H1 (cell line): ENCODE measurements at regions not wholly inside any gene's neighbourhood (a gene's known extent, or its start where the extent isn't known, plus 50 kb on each side); places are given as distances from the start of the nearest gene placed in this dataset.
A peak's percentile ranks its signal among the peaks of the same experiment; 100 is the strongest.

Experiments used
- CBX8 ChIP-seq: fragments of 300-800, 300-1000 bp; sonication (generic); IDR thresholded peaks from 2 replicates; pipeline ENCODE4 v1.7.1; 2016; ENCODE audit warnings: low read depth, low read length, borderline replicate concordance
- CHD2 ChIP-seq: IDR thresholded peaks from 2 replicates; pipeline ENCODE4 v1.6.1; 2012; ENCODE audit warnings: low read length, improper control_type of control experiment
- CREB1 ChIP-seq: IDR thresholded peaks from 2 replicates; pipeline ENCODE4 v1.6.1; 2012; ENCODE audit warnings: inconsistent platforms
- E2F6 ChIP-seq: IDR thresholded peaks from 2 replicates; pipeline ENCODE4 v1.6.1; 2012; ENCODE audit warnings: inconsistent platforms
- EGR1 ChIP-seq: IDR thresholded peaks from 2 replicates; pipeline ENCODE4 v1.6.1; 2011; ENCODE audit warnings: low read depth, low read length, borderline replicate concordance
- EZH2 ChIP-seq: fragments of 200-600 bp; sonication (generic); IDR thresholded peaks from 2 replicates; pipeline ENCODE4 v1.7.1; 2012; ENCODE audit warnings: low read depth, mild to moderate bottlenecking, moderate library complexity, low read length, inconsistent platforms; ENCODE audit not compliant: severe bottlenecking
- GABPA ChIP-seq: IDR thresholded peaks from 2 replicates; pipeline ENCODE4 v1.6.1; 2011; ENCODE audit warnings: mild to moderate bottlenecking, low read length, moderate library complexity, borderline replicate concordance; ENCODE audit not compliant: insufficient read depth
- GTF2F1 ChIP-seq: IDR thresholded peaks from 2 replicates; pipeline ENCODE4 v1.6.1; 2012; ENCODE audit warnings: low read depth, low read length, improper control_type of control experiment, borderline replicate concordance
- HDAC2 ChIP-seq, 2 experiments: fragments of 300-600 bp in 1 of 2; sonication (generic) in 1 of 2; IDR thresholded peaks; 2 replicates each; pipeline ENCODE4 v1.6.1; 2011 to 2012; ENCODE audit warnings: low read depth in 2 of 2, low read length in 2 of 2, mild to moderate bottlenecking in 2 of 2, moderate library complexity in 2 of 2, borderline replicate concordance in 1 of 2, inconsistent platforms in 1 of 2
- KDM4A ChIP-seq: IDR thresholded peaks from one replicate; pipeline ENCODE4 v1.7.1; 2012; ENCODE audit warnings: low read depth, mild to moderate bottlenecking, moderate library complexity, low read length, inconsistent platforms; ENCODE audit not compliant: severe bottlenecking
- KDM5A ChIP-seq: fragments of 200-600 bp; IDR thresholded peaks from 2 replicates; pipeline ENCODE4 v1.7.1; 2012; ENCODE audit warnings: mild to moderate bottlenecking, low read length, inconsistent platforms, mixed read lengths
- NANOG ChIP-seq: IDR thresholded peaks from 2 replicates; pipeline ENCODE4 v1.6.1; 2011; ENCODE audit warnings: low read length, low read depth, mild to moderate bottlenecking, inconsistent platforms; ENCODE audit not compliant: insufficient read depth, poor library complexity, severe bottlenecking
- POLR2AphosphoS5 ChIP-seq: IDR thresholded peaks from 2 replicates; pipeline ENCODE4 v1.6.1; 2011; ENCODE audit warnings: low read depth, low read length
- RBBP5 ChIP-seq: IDR thresholded peaks from 2 replicates; pipeline ENCODE4 v1.7.1; 2012; ENCODE audit warnings: low read depth, mild to moderate bottlenecking, inconsistent platforms, low read length, moderate library complexity, borderline replicate concordance
- RNF2 ChIP-seq: fragments of 200-900, 300-1000 bp; sonication (generic); IDR thresholded peaks from 2 replicates; pipeline ENCODE4 v1.7.1; 2016; ENCODE audit warnings: borderline replicate concordance, low read depth, mild to moderate bottlenecking, antibody characterized with exemption, low read length; ENCODE audit not compliant: poor library complexity, severe bottlenecking; ENCODE audit errors: missing control alignments
- SIRT6 ChIP-seq: IDR thresholded peaks from one replicate; pipeline ENCODE4 v1.7.1; 2012; ENCODE audit warnings: low read length, inconsistent platforms
- SIX5 ChIP-seq: IDR thresholded peaks from 2 replicates; pipeline ENCODE4 v1.6.1; 2011; ENCODE audit warnings: mild to moderate bottlenecking, low read depth, low read length
- SP4 ChIP-seq: IDR thresholded peaks from 2 replicates; pipeline ENCODE4 v1.6.1; 2012; ENCODE audit warnings: low read length, inconsistent platforms
- SRF ChIP-seq: IDR thresholded peaks from 2 replicates; pipeline ENCODE4 v1.6.1; 2011; ENCODE audit warnings: mild to moderate bottlenecking, low read depth, low read length, moderate library complexity
- SUZ12 ChIP-seq: fragments of 200-600 bp; sonication (generic); IDR thresholded peaks from 2 replicates; pipeline ENCODE4 v1.6.1; 2012; ENCODE audit warnings: mild to moderate bottlenecking, inconsistent platforms, low read length, moderate library complexity, mixed read lengths
- TCF12 ChIP-seq: IDR thresholded peaks from 2 replicates; pipeline ENCODE4 v1.6.1; 2011; ENCODE audit warnings: low read depth, mild to moderate bottlenecking, low read length
- TF ChIP-seq, protein P1 (sequence below): IDR thresholded peaks from 2 replicates; pipeline ENCODE4 v1.6.1; 2011; ENCODE audit warnings: low read length, improper control_type of control experiment
- TF ChIP-seq, protein P2 (sequence below): IDR thresholded peaks from 2 replicates; pipeline ENCODE4 v1.6.1; 2012; ENCODE audit warnings: inconsistent platforms

DNA sequence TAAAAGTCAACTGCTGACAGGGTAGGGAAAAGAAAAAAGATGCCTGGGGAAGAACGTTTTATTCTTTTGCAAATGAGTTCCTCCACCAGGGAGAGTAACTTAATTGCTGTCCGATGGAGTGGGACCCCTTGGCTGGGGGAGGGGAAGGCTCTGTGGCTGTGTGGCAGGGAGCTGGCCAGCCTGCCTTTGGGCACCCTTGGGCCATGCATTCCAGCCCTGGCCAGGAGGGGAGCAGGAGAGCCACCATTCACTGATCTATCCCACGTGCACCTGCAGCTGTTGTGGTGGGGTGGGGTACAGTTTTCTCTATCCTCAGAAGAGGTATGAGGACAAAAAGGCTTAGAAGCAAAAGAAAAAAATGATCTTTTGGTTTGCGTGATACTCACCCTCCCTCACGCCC is 116.9 kb downstream of the KCNK1 start (continued):
- TF ChIP-seq KDM5A (no peak), SIX5 (no peak), SP4 (no peak), CBX8 (no peak), SUZ12 (no peak), RNF2 (no peak), KDM4A (no peak), TCF12 (0 out of 2 replicates have a peak, but pooled peaks have one; percentile 53), RBBP5 (no peak), SIRT6 (no peak), CREB1 (no peak), EGR1 (no peak), EZH2 (no peak), HDAC2 (IDR thresholded peaks at IDR 0.05; ENCODE audit: borderline replicate concordance in 1 of 2, low read depth in 2 of 2, low read length in 2 of 2) (peak; percentile 34 to 83; a peak in 1 of 4 replicates), NANOG (peak; percentile 78), POLR2AphosphoS5 (no peak), SRF (no peak), GTF2F1 (no peak), GABPA (no peak), E2F6 (no peak; the same call in 1 of the 2 replicates), CHD2 (no peak)
- TF ChIP-seq, protein P1, sequence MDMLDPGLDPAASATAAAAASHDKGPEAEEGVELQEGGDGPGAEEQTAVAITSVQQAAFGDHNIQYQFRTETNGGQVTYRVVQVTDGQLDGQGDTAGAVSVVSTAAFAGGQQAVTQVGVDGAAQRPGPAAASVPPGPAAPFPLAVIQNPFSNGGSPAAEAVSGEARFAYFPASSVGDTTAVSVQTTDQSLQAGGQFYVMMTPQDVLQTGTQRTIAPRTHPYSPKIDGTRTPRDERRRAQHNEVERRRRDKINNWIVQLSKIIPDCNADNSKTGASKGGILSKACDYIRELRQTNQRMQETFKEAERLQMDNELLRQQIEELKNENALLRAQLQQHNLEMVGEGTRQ: no peak
- TF ChIP-seq, protein P2, sequence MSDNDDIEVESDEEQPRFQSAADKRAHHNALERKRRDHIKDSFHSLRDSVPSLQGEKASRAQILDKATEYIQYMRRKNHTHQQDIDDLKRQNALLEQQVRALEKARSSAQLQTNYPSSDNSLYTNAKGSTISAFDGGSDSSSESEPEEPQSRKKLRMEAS: peak; percentile 90
